ENCODE measurements at regions not wholly inside any gene's neighbourhood (a gene's known extent, or its start where the extent isn't known, plus 50 kb on each side); places are given as distances from the start of the nearest gene placed in this dataset.

DNA sequence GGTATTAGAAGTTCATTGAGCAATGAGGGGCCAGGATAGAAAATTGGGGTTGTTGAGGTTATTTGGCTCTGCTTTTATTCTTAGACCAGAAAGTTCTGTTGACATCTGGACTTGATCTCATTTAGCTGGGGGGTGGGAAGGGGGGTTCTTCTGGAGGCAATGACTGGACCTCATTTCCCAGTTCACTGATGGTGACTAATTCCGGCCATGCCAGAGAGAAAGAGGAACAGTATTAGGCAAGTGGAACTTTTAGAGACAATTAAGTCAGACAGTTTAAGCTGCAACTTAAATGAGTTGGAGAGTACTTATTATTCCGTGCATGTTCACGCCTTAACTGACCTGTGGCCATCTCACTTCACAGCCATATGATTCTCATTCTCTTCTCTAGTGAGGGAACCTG, 512.5 kb downstream of the REEP3 start:
- Histone ChIP-seq H3K36me3 (ENCODE audit: insufficient read depth) (no peaks in the 10 kb centered on the region), H3F3A (replicated peaks; ENCODE audit: low read depth) (no peaks in the 10 kb centered on the region), H3K4me2 (no peak overlapping the region), H3K9me2 (ENCODE audit: insufficient read depth) (peaks cover 3% of the 10 kb centered on the region; the same call in 1 of the 2 replicates), H2AFZ (no peak overlapping the region; the same call in 1 of the 2 replicates), H3K79me2 (replicated peaks; ENCODE audit: insufficient read depth) (no peaks in the 10 kb centered on the region), H3K4me1 (ENCODE audit: insufficient read depth) (no peaks in the 10 kb centered on the region), H4K20me1 (replicated peaks; ENCODE audit: insufficient read depth) (no peaks in the 10 kb centered on the region), H3K4me3 (no peak overlapping the region), H3K27me3 (ENCODE audit: insufficient read depth) (no peaks in the 10 kb centered on the region), H3K27ac (ENCODE audit: low read depth) (no peak overlapping the region)
- ATAC-seq (no peak), DNase-seq (ENCODE audit: low spot score) (no peak)
- TF ChIP-seq POLR2AphosphoS5 (IDR thresholded peaks at IDR 0.05; ENCODE audit: low read depth), result no peak
- TF ChIP-seq NANOG (IDR thresholded peaks at IDR 0.05; ENCODE audit: borderline replicate concordance), result no peak
- TF ChIP-seq, protein P1, sequence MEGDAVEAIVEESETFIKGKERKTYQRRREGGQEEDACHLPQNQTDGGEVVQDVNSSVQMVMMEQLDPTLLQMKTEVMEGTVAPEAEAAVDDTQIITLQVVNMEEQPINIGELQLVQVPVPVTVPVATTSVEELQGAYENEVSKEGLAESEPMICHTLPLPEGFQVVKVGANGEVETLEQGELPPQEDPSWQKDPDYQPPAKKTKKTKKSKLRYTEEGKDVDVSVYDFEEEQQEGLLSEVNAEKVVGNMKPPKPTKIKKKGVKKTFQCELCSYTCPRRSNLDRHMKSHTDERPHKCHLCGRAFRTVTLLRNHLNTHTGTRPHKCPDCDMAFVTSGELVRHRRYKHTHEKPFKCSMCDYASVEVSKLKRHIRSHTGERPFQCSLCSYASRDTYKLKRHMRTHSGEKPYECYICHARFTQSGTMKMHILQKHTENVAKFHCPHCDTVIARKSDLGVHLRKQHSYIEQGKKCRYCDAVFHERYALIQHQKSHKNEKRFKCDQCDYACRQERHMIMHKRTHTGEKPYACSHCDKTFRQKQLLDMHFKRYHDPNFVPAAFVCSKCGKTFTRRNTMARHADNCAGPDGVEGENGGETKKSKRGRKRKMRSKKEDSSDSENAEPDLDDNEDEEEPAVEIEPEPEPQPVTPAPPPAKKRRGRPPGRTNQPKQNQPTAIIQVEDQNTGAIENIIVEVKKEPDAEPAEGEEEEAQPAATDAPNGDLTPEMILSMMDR (conservative IDR thresholded peaks at IDR 0.05; ENCODE audit: low read depth in 2 of 2), result no peak
- no peak for TF ChIP-seq EZH2phosphoT487 (IDR thresholded peaks at IDR 0.05; ENCODE audit: unreplicated experiment)
- no peak for TF ChIP-seq JUNB (IDR thresholded peaks at IDR 0.05; ENCODE audit: unreplicated experiment)
- TF ChIP-seq, protein P2, sequence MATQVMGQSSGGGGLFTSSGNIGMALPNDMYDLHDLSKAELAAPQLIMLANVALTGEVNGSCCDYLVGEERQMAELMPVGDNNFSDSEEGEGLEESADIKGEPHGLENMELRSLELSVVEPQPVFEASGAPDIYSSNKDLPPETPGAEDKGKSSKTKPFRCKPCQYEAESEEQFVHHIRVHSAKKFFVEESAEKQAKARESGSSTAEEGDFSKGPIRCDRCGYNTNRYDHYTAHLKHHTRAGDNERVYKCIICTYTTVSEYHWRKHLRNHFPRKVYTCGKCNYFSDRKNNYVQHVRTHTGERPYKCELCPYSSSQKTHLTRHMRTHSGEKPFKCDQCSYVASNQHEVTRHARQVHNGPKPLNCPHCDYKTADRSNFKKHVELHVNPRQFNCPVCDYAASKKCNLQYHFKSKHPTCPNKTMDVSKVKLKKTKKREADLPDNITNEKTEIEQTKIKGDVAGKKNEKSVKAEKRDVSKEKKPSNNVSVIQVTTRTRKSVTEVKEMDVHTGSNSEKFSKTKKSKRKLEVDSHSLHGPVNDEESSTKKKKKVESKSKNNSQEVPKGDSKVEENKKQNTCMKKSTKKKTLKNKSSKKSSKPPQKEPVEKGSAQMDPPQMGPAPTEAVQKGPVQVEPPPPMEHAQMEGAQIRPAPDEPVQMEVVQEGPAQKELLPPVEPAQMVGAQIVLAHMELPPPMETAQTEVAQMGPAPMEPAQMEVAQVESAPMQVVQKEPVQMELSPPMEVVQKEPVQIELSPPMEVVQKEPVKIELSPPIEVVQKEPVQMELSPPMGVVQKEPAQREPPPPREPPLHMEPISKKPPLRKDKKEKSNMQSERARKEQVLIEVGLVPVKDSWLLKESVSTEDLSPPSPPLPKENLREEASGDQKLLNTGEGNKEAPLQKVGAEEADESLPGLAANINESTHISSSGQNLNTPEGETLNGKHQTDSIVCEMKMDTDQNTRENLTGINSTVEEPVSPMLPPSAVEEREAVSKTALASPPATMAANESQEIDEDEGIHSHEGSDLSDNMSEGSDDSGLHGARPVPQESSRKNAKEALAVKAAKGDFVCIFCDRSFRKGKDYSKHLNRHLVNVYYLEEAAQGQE (IDR thresholded peaks at IDR 0.05; ENCODE audit: unreplicated experiment), result no peak
- no peak for TF ChIP-seq EZH2 (IDR thresholded peaks at IDR 0.05; ENCODE audit: low read depth, unreplicated experiment)
- TF ChIP-seq, protein P3, sequence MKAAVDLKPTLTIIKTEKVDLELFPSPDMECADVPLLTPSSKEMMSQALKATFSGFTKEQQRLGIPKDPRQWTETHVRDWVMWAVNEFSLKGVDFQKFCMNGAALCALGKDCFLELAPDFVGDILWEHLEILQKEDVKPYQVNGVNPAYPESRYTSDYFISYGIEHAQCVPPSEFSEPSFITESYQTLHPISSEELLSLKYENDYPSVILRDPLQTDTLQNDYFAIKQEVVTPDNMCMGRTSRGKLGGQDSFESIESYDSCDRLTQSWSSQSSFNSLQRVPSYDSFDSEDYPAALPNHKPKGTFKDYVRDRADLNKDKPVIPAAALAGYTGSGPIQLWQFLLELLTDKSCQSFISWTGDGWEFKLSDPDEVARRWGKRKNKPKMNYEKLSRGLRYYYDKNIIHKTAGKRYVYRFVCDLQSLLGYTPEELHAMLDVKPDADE (IDR thresholded peaks at IDR 0.05), result no peak
- no peak for TF ChIP-seq STAT1 (IDR thresholded peaks at IDR 0.05; ENCODE audit: unreplicated experiment)
- no peak for TF ChIP-seq ZNF114 (CRISPR knock-in tag; IDR thresholded peaks at IDR 0.05)
- TF ChIP-seq ZNF331 (CRISPR knock-in tag; IDR thresholded peaks at IDR 0.05; ENCODE audit: low read depth), result no peak
- TF ChIP-seq, protein P4, sequence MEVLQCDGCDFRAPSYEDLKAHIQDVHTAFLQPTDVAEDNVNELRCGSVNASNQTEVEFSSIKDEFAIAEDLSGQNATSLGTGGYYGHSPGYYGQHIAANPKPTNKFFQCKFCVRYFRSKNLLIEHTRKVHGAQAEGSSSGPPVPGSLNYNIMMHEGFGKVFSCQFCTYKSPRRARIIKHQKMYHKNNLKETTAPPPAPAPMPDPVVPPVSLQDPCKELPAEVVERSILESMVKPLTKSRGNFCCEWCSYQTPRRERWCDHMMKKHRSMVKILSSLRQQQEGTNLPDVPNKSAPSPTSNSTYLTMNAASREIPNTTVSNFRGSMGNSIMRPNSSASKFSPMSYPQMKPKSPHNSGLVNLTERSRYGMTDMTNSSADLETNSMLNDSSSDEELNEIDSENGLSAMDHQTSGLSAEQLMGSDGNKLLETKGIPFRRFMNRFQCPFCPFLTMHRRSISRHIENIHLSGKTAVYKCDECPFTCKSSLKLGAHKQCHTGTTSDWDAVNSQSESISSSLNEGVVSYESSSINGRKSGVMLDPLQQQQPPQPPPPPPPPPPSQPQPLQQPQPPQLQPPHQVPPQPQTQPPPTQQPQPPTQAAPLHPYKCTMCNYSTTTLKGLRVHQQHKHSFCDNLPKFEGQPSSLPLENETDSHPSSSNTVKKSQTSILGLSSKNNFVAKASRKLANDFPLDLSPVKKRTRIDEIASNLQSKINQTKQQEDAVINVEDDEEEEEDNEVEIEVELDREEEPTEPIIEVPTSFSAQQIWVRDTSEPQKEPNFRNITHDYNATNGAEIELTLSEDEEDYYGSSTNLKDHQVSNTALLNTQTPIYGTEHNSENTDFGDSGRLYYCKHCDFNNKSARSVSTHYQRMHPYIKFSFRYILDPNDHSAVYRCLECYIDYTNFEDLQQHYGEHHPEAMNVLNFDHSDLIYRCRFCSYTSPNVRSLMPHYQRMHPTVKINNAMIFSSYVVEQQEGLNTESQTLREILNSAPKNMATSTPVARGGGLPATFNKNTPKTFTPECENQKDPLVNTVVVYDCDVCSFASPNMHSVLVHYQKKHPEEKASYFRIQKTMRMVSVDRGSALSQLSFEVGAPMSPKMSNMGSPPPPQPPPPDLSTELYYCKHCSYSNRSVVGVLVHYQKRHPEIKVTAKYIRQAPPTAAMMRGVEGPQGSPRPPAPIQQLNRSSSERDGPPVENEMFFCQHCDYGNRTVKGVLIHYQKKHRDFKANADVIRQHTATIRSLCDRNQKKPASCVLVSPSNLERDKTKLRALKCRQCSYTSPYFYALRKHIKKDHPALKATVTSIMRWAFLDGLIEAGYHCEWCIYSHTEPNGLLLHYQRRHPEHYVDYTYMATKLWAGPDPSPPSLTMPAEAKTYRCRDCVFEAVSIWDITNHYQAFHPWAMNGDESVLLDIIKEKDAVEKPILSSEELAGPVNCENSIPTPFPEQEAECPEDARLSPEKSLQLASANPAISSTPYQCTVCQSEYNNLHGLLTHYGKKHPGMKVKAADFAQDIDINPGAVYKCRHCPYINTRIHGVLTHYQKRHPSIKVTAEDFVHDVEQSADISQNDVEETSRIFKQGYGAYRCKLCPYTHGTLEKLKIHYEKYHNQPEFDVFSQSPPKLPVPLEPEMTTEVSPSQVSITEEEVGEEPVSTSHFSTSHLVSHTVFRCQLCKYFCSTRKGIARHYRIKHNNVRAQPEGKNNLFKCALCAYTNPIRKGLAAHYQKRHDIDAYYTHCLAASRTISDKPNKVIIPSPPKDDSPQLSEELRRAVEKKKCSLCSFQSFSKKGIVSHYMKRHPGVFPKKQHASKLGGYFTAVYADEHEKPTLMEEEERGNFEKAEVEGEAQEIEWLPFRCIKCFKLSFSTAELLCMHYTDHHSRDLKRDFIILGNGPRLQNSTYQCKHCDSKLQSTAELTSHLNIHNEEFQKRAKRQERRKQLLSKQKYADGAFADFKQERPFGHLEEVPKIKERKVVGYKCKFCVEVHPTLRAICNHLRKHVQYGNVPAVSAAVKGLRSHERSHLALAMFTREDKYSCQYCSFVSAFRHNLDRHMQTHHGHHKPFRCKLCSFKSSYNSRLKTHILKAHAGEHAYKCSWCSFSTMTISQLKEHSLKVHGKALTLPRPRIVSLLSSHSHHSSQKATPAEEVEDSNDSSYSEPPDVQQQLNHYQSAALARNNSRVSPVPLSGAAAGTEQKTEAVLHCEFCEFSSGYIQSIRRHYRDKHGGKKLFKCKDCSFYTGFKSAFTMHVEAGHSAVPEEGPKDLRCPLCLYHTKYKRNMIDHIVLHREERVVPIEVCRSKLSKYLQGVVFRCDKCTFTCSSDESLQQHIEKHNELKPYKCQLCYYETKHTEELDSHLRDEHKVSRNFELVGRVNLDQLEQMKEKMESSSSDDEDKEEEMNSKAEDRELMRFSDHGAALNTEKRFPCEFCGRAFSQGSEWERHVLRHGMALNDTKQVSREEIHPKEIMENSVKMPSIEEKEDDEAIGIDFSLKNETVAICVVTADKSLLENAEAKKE (CRISPR knock-in tag; IDR thresholded peaks at IDR 0.05), result no peak
- no peak for TF ChIP-seq CREB1 (CRISPR knock-in tag; IDR thresholded peaks at IDR 0.05; ENCODE audit: low read depth)
- no peak overlapping the region for H3K4me3 Mint-ChIP-seq
- peaks cover 3% of the 10 kb centered on the region for H3K27me3 Mint-ChIP-seq (ENCODE audit: insufficient read depth, low read depth, poor library complexity)
- H3K36me3 Mint-ChIP-seq (ENCODE audit: low read depth), result peaks cover 3% of the 10 kb centered on the region; the same call in 1 of the 3 replicates
- no peak overlapping the region for H3K27ac Mint-ChIP-seq
- H3K4me1 Mint-ChIP-seq, result peaks cover 5% of the 10 kb centered on the region
- H3K9me3 Mint-ChIP-seq, result peaks cover 4% of the 10 kb centered on the region; the same call in 2 of the 3 replicates
